ENCODE measurements at regions not wholly inside any gene's neighbourhood (a gene's known extent, or its start where the extent isn't known, plus 50 kb on each side); places are given as distances from the start of the nearest gene placed in this dataset.

DNA sequence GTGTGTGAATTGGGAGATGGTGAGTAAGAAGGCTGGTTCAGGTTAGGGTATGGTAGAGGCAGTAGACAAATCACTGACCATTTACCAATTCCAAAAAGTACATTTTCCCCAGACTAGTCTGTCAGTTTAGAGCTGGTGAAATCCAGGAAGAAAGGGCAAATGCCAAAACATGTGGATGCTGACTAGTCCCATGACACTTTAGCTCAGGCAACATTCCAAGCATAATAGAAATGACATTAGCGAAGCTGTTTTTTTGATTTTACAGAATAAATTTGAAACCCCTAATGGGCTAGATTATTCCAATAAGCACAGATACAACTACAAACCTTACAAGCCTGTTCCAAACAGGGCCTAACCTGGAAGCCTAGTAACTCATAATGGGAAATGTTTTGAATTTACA, 884.2 kb downstream of the FLRT2 start:
- TF ChIP-seq, protein P1, sequence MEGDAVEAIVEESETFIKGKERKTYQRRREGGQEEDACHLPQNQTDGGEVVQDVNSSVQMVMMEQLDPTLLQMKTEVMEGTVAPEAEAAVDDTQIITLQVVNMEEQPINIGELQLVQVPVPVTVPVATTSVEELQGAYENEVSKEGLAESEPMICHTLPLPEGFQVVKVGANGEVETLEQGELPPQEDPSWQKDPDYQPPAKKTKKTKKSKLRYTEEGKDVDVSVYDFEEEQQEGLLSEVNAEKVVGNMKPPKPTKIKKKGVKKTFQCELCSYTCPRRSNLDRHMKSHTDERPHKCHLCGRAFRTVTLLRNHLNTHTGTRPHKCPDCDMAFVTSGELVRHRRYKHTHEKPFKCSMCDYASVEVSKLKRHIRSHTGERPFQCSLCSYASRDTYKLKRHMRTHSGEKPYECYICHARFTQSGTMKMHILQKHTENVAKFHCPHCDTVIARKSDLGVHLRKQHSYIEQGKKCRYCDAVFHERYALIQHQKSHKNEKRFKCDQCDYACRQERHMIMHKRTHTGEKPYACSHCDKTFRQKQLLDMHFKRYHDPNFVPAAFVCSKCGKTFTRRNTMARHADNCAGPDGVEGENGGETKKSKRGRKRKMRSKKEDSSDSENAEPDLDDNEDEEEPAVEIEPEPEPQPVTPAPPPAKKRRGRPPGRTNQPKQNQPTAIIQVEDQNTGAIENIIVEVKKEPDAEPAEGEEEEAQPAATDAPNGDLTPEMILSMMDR (IDR thresholded peaks at IDR 0.05; ENCODE audit: poor library complexity, severe bottlenecking) = no peak
- TF ChIP-seq, protein P2, sequence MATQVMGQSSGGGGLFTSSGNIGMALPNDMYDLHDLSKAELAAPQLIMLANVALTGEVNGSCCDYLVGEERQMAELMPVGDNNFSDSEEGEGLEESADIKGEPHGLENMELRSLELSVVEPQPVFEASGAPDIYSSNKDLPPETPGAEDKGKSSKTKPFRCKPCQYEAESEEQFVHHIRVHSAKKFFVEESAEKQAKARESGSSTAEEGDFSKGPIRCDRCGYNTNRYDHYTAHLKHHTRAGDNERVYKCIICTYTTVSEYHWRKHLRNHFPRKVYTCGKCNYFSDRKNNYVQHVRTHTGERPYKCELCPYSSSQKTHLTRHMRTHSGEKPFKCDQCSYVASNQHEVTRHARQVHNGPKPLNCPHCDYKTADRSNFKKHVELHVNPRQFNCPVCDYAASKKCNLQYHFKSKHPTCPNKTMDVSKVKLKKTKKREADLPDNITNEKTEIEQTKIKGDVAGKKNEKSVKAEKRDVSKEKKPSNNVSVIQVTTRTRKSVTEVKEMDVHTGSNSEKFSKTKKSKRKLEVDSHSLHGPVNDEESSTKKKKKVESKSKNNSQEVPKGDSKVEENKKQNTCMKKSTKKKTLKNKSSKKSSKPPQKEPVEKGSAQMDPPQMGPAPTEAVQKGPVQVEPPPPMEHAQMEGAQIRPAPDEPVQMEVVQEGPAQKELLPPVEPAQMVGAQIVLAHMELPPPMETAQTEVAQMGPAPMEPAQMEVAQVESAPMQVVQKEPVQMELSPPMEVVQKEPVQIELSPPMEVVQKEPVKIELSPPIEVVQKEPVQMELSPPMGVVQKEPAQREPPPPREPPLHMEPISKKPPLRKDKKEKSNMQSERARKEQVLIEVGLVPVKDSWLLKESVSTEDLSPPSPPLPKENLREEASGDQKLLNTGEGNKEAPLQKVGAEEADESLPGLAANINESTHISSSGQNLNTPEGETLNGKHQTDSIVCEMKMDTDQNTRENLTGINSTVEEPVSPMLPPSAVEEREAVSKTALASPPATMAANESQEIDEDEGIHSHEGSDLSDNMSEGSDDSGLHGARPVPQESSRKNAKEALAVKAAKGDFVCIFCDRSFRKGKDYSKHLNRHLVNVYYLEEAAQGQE (IDR thresholded peaks at IDR 0.05; ENCODE audit: borderline replicate concordance) = no peak
